ENCODE measurements at regions not wholly inside any gene's neighbourhood (a gene's known extent, or its start where the extent isn't known, plus 50 kb on each side); places are given as distances from the start of the nearest gene placed in this dataset.

- Histone ChIP-seq H3K36me3 (ENCODE audit: insufficient read depth, low read length) (no peaks in the 10 kb centered on the region), H2AFZ (ENCODE audit: low read length) (no peak overlapping the region), H3K79me2 (ENCODE audit: insufficient read depth, low read length) (no peaks in the 10 kb centered on the region), H3K4me1 (ENCODE audit: insufficient read depth, low read length) (no peaks in the 10 kb centered on the region), H4K20me1 (ENCODE audit: insufficient read depth, low read length) (no peaks in the 10 kb centered on the region), H3K27ac (ENCODE audit: low read depth, low read length) (no peak overlapping the region), H3K9me3 (ENCODE audit: low read depth, low read length) (no peaks in the 10 kb centered on the region), H3K27me3 (ENCODE audit: insufficient read depth, low read length) (no peaks in the 10 kb centered on the region), H3K4me3 (ENCODE audit: insufficient read depth, low read length) (no peak overlapping the region), H3K4me2 (ENCODE audit: insufficient read depth, low read length) (no peak overlapping the region)
- TF ChIP-seq CTCF (IDR thresholded peaks at IDR 0.05; ENCODE audit: extremely low read depth, low read depth, low read length), result no peak
- DNase-seq (ENCODE audit: insufficient read length, low spot score, missing footprints), result no peak
These were observed 374.2 kb downstream of the SH2D1A start for GRCh38 chrX:124720532-124720931.

GRCh38 chrX:124725502-124725901 is 379.1 kb downstream of the SH2D1A start:
- Histone ChIP-seq H3K79me2 (ENCODE audit: insufficient read depth, low read length) (no peaks in the 10 kb centered on the region), H3K4me1 (ENCODE audit: insufficient read depth, low read length) (no peaks in the 10 kb centered on the region), H3K27me3 (ENCODE audit: insufficient read depth, low read length) (no peaks in the 10 kb centered on the region), H2AFZ (ENCODE audit: low read length) (no peak overlapping the region), H3K27ac (ENCODE audit: low read depth, low read length) (no peak overlapping the region), H4K20me1 (ENCODE audit: insufficient read depth, low read length) (no peaks in the 10 kb centered on the region), H3K36me3 (ENCODE audit: insufficient read depth, low read length) (no peaks in the 10 kb centered on the region), H3K4me3 (ENCODE audit: insufficient read depth, low read length) (no peak overlapping the region), H3K4me2 (ENCODE audit: insufficient read depth, low read length) (no peak overlapping the region), H3K9me3 (ENCODE audit: low read depth, low read length) (no peaks in the 10 kb centered on the region)
- DNase-seq (ENCODE audit: insufficient read length, low spot score, missing footprints), result no peak
- TF ChIP-seq CTCF (IDR thresholded peaks at IDR 0.05; ENCODE audit: extremely low read depth, low read depth, low read length), result no peak

- H2AFZ ChIP-seq (ENCODE audit: low read length), result no peak overlapping the region
- no peaks in the 10 kb centered on the region for H4K20me1 ChIP-seq (ENCODE audit: insufficient read depth, low read length)
- no peak for TF ChIP-seq CTCF (IDR thresholded peaks at IDR 0.05; ENCODE audit: extremely low read depth, low read depth, low read length)
- no peaks in the 10 kb centered on the region for H3K36me3 ChIP-seq (ENCODE audit: insufficient read depth, low read length)
- H3K79me2 ChIP-seq (ENCODE audit: insufficient read depth, low read length), result no peaks in the 10 kb centered on the region
- no peak overlapping the region for H3K27ac ChIP-seq (ENCODE audit: low read depth, low read length)
- no peak overlapping the region for H3K4me3 ChIP-seq (ENCODE audit: insufficient read depth, low read length)
- H3K4me1 ChIP-seq (ENCODE audit: insufficient read depth, low read length), result no peaks in the 10 kb centered on the region
- no peaks in the 10 kb centered on the region for H3K9me3 ChIP-seq (ENCODE audit: low read depth, low read length)
- DNase-seq (ENCODE audit: insufficient read length, low spot score, missing footprints), result no peak
- no peaks in the 10 kb centered on the region for H3K27me3 ChIP-seq (ENCODE audit: insufficient read depth, low read length)
- H3K4me2 ChIP-seq (ENCODE audit: insufficient read depth, low read length), result no peak overlapping the region
These were observed 379.9 kb downstream of the SH2D1A start for GRCh38 chrX:124726292-124726691.

- H3K9me3 ChIP-seq (ENCODE audit: low read depth, low read length), result no peaks in the 10 kb centered on the region
These were observed 380.5 kb downstream of the SH2D1A start for GRCh38 chrX:124726881-124727280.

More at GRCh38 chrX:124726881-124727280, 380.5 kb downstream of the SH2D1A start:
- Histone ChIP-seq H3K36me3 (ENCODE audit: insufficient read depth, low read length) (no peaks in the 10 kb centered on the region), H3K4me1 (ENCODE audit: insufficient read depth, low read length) (no peaks in the 10 kb centered on the region), H2AFZ (ENCODE audit: low read length) (no peak overlapping the region), H3K27ac (ENCODE audit: low read depth, low read length) (no peak overlapping the region), H4K20me1 (ENCODE audit: insufficient read depth, low read length) (no peaks in the 10 kb centered on the region), H3K4me3 (ENCODE audit: insufficient read depth, low read length) (no peak overlapping the region), H3K4me2 (ENCODE audit: insufficient read depth, low read length) (no peak overlapping the region), H3K79me2 (ENCODE audit: insufficient read depth, low read length) (no peaks in the 10 kb centered on the region), H3K27me3 (ENCODE audit: insufficient read depth, low read length) (no peaks in the 10 kb centered on the region)
- TF ChIP-seq CTCF (IDR thresholded peaks at IDR 0.05; ENCODE audit: extremely low read depth, low read depth, low read length), result no peak
- no peak for DNase-seq (ENCODE audit: insufficient read length, low spot score, missing footprints)

Data from osteoblast (primary cell).